ENCODE measurements at regions not wholly inside any gene's neighbourhood (a gene's known extent, or its start where the extent isn't known, plus 50 kb on each side); places are given as distances from the start of the nearest gene placed in this dataset.

DNA sequence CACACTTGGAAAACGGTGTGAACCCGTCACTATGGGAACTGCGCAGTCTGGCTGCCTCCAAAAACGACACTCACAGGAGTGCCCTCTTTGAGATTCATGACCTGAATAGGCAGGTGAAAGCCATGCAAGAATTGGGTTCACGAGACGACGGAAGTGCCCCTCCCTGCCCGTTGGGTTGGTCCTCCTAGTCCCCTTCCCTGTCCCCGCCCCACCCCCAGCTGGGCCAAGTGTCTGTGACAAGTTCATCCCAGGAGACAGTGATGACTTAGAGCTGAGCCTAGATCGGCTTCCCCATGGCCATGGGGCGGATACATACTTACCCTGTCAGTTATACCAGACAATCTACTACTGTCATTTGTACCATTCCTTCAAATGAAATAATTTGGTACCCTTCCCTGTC, 1137.7 kb upstream of the CHAC2 start:
- Histone ChIP-seq H3K36me3 (no peaks in the 10 kb centered on the region), H3K9me3 (no peaks in the 10 kb centered on the region), H3K27me3 (no peaks in the 10 kb centered on the region), H3K4me1 (no peaks in the 10 kb centered on the region), H3K4me3 (no peak overlapping the region), H3K27ac (no peak overlapping the region)
- no peak for DNase-seq
- no peak for TF ChIP-seq POLR2A (IDR thresholded peaks at IDR 0.05)
- TF ChIP-seq, protein P1, sequence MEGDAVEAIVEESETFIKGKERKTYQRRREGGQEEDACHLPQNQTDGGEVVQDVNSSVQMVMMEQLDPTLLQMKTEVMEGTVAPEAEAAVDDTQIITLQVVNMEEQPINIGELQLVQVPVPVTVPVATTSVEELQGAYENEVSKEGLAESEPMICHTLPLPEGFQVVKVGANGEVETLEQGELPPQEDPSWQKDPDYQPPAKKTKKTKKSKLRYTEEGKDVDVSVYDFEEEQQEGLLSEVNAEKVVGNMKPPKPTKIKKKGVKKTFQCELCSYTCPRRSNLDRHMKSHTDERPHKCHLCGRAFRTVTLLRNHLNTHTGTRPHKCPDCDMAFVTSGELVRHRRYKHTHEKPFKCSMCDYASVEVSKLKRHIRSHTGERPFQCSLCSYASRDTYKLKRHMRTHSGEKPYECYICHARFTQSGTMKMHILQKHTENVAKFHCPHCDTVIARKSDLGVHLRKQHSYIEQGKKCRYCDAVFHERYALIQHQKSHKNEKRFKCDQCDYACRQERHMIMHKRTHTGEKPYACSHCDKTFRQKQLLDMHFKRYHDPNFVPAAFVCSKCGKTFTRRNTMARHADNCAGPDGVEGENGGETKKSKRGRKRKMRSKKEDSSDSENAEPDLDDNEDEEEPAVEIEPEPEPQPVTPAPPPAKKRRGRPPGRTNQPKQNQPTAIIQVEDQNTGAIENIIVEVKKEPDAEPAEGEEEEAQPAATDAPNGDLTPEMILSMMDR (IDR thresholded peaks at IDR 0.05): no peak

DNA sequence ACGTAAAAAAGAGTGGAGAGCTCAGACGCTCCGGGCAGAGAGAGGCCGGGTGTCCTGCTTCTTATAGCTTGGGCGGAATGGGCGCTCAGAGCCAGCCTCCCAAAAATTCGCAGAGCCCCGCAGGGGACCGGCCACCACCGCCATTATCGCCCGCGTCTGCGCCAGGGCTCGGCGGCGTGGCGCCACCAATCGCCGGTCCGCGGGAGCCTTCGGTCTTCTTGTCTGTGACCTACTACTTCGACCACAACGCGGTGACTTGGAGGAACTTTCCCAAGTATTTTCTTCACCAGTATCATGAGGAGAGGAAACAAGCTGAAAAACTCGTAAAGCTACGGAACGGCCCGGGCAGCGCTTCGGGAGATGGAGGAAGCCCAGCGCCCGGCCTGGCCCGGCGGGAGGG, 1138.1 kb upstream of the CHAC2 start:
- H3K4me1 ChIP-seq: no peaks in the 10 kb centered on the region
- no peak overlapping the region for H3K4me3 ChIP-seq
- TF ChIP-seq, protein P1 (IDR thresholded peaks at IDR 0.05): no peak
- TF ChIP-seq POLR2A (IDR thresholded peaks at IDR 0.05): no peak
- DNase-seq: no peak
- no peaks in the 10 kb centered on the region for H3K9me3 ChIP-seq
- H3K27me3 ChIP-seq: no peaks in the 10 kb centered on the region
- H3K27ac ChIP-seq: no peak overlapping the region
- H3K36me3 ChIP-seq: no peaks in the 10 kb centered on the region

DNA sequence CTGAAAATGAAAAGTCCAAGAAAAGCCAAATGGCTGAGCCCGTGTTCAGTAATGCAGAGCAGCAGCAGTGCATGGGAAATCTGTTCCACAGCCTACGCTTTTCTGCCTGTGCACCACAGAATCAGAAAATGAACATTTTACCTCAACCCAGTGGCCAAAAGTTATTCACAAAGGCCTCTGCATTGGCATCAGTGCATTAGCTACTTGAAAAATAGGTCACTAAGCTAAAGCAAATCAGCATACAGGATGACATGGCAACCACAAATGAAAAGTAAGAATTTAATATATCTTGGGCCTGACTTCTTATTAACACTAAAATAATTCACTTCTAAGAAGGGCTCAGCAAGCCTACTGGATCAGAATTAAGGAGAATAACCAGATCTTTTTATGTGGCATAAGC, 1145.3 kb upstream of the CHAC2 start:
- no peaks in the 10 kb centered on the region for H3K27me3 ChIP-seq
- no peak overlapping the region for H3K4me3 ChIP-seq
- H3K4me1 ChIP-seq: no peaks in the 10 kb centered on the region
- no peak for TF ChIP-seq POLR2A (IDR thresholded peaks at IDR 0.05)
- TF ChIP-seq, protein P1 (IDR thresholded peaks at IDR 0.05): no peak
- DNase-seq: no peak
- no peaks in the 10 kb centered on the region for H3K36me3 ChIP-seq
- H3K27ac ChIP-seq: no peak overlapping the region
- H3K9me3 ChIP-seq: no peaks in the 10 kb centered on the region

DNA sequence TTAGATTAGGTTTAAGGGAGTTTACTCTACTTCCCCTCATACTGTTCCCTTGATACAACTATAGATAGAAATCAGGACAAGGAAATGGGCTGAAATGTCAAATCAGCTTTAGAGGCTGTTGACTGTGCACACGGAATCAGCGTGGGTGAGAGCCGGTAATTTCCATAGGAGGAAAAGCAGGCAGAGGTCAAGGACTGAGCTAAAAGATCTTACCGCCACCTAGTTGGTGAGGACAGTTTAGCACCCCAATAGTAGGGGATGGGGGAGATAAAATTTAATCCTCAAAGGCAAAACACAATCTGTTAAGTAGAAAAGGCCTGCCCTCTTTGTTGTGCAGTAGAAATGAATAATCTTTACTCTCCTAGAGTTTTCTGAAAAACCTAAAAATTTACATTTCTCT, 1154.5 kb upstream of the CHAC2 start:
- H3K9me3 ChIP-seq: peaks cover 0 to 3% (median 0%) of the 10 kb centered on the region in 4 donors

DNA sequence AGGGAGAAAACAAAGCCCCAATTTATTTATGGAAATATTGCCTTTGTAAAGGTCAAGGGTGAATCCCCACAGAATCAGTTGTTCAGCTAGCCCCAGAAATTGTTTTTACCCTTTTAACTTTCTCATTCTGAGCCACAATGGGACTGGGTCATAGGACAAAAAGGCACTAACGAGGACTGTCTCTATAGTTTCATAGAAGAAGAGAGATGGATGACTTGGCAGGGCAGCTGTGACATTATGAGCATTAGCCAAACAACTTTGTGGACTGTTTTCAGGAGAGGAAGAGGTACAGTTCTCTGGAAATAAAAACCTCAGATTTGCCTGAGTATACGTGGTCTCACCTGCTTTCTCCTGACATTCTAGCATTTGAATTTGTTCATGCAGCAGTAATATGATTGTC, 1155.8 kb upstream of the CHAC2 start:
- Histone ChIP-seq H3K9me3 (peaks cover 0 to 3% (median 0%) of the 10 kb centered on the region in 4 donors), H3K4me3 (no peak overlapping the region), H3K36me3 (no peaks in the 10 kb centered on the region), H3K27ac (no peak overlapping the region), H3K4me1 (no peaks in the 10 kb centered on the region), H3K27me3 (no peaks in the 10 kb centered on the region)
- TF ChIP-seq, protein P1 (IDR thresholded peaks at IDR 0.05): no peak
- TF ChIP-seq POLR2A (IDR thresholded peaks at IDR 0.05): no peak
- no peak for DNase-seq

More for the DNA sequence above, 1154.5 kb upstream of the CHAC2 start:
- H3K27me3 ChIP-seq: no peaks in the 10 kb centered on the region
- no peaks in the 10 kb centered on the region for H3K36me3 ChIP-seq
- no peaks in the 10 kb centered on the region for H3K4me1 ChIP-seq
- H3K4me3 ChIP-seq: no peak overlapping the region
- no peak for TF ChIP-seq POLR2A (IDR thresholded peaks at IDR 0.05)
- TF ChIP-seq, protein P1 (IDR thresholded peaks at IDR 0.05): no peak
- DNase-seq: no peak
- H3K27ac ChIP-seq: no peak overlapping the region

DNA sequence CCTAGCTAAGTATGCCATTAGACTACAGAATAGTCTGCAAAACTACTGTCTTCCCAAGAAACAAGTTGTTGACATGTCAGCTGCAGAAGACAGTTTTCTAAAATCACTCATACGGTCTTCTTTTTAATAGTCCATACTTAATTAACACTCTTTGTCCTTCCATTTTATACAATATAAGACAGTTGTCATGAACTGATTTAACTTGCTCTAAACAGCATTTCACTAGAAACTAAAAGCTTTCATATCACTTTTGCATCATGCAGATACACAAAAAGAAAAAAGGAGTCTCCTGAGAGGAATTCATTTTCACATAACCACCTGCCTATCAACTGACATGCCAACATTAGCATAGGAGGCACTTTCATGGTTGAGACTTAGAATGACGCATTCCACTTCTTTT, 1159.6 kb upstream of the CHAC2 start:
- Histone ChIP-seq H3K4me3 (no peak overlapping the region), H3K9me3 (peaks cover 0 to 2% (median 0%) of the 10 kb centered on the region in 4 donors)
- TF ChIP-seq POLR2A (IDR thresholded peaks at IDR 0.05): no peak
- TF ChIP-seq, protein P1 (IDR thresholded peaks at IDR 0.05): no peak

More for the DNA sequence above, 1159.6 kb upstream of the CHAC2 start:
- Histone ChIP-seq H3K4me1 (no peaks in the 10 kb centered on the region), H3K27me3 (no peaks in the 10 kb centered on the region), H3K27ac (no peak overlapping the region), H3K36me3 (no peaks in the 10 kb centered on the region)
- no peak for DNase-seq

Measured in Peyer's patch (tissue), 4 donors.